ENCODE measurements at regions not wholly inside any gene's neighbourhood (a gene's known extent, or its start where the extent isn't known, plus 50 kb on each side); places are given as distances from the start of the nearest gene placed in this dataset.

DNA sequence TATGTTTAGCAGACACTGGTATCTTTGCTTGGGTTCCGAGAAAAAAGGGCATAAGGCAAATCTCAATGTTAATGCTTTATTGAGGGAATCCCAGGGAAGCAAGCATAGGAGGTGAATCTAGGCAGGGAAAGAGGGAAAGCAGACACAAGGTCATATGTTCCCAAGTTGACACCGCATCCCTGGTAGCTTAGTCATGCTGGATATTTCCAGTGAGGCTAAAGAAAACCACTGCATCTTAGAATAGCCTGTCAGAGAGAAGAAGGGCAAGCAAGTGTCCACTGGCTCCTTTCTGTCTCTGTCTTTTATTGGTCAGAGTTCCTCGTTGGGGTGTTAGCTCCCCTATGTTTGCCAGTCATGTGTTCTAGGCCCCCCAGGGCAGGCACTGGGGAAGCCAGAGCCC, 104.7 kb downstream of the NKX6-1 start:
- TF ChIP-seq, protein P1, sequence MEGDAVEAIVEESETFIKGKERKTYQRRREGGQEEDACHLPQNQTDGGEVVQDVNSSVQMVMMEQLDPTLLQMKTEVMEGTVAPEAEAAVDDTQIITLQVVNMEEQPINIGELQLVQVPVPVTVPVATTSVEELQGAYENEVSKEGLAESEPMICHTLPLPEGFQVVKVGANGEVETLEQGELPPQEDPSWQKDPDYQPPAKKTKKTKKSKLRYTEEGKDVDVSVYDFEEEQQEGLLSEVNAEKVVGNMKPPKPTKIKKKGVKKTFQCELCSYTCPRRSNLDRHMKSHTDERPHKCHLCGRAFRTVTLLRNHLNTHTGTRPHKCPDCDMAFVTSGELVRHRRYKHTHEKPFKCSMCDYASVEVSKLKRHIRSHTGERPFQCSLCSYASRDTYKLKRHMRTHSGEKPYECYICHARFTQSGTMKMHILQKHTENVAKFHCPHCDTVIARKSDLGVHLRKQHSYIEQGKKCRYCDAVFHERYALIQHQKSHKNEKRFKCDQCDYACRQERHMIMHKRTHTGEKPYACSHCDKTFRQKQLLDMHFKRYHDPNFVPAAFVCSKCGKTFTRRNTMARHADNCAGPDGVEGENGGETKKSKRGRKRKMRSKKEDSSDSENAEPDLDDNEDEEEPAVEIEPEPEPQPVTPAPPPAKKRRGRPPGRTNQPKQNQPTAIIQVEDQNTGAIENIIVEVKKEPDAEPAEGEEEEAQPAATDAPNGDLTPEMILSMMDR (IDR thresholded peaks at IDR 0.05) = no peak
- no peak for TF ChIP-seq POLR2A (IDR thresholded peaks at IDR 0.05; ENCODE audit: low read depth)
